ENCODE measurements at regions not wholly inside any gene's neighbourhood (a gene's known extent, or its start where the extent isn't known, plus 50 kb on each side); places are given as distances from the start of the nearest gene placed in this dataset.
"Not testable (repeated sequence)": the region's sequence is repeated elsewhere in the genome, so short reads cannot be mapped to it uniquely, and the experiment has no call there.

DNA sequence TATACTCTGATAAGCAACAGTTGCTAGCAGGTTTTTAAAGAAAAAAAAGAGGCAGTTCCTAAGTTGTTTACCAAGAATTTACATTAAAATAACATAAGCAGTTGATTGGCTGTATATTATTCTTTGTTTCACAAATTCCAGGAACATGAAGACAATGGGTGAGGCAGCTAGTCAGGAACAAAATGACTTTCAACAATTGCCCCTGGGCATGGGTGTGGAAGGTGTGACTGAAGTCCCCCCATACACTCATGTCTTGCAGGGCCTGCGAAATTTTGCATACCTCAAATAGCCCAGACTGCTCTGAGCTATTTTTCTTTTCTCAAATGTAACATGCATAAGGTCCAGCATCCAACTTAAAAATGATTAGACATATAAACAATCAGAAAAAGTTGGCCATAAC, 267.2 kb upstream of the DIO3 start:
- no peak for DNase-seq

GRCh38 chr14:101299781-101300180, 261.5 kb upstream of the DIO3 start:
- not testable (repeated sequence) for DNase-seq

- no peak for DNase-seq
Observed at GRCh38 chr14:101301011-101301410, 260.3 kb upstream of the DIO3 start.

- DNase-seq, result not testable (repeated sequence)
Observed at GRCh38 chr14:101307162-101307561, 254.1 kb upstream of the DIO3 start.

GRCh38 chr14:101311186-101311585, 250.1 kb upstream of the DIO3 start:
- DNase-seq, result not testable (repeated sequence)

DNA sequence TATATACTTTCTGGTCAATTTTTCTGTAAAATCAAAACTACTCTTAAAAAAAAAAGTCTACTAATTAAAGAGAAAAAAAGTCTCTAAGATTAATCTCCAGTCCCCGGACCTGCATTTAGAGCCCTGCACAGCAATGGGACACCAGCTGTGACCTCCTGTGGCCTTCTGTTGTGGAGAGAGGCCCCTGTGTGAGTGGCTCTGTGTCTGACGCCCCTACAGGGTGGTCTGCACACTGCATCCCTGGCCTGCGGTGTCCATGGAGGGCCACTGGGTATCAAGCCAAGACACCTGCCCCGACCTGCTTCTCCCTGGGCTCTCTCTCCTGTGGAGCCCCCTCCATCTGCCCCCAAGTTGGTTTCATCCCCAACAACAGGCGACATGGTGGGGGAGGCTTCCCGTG, 248.0 kb upstream of the DIO3 start:
- no peak for DNase-seq

DNA sequence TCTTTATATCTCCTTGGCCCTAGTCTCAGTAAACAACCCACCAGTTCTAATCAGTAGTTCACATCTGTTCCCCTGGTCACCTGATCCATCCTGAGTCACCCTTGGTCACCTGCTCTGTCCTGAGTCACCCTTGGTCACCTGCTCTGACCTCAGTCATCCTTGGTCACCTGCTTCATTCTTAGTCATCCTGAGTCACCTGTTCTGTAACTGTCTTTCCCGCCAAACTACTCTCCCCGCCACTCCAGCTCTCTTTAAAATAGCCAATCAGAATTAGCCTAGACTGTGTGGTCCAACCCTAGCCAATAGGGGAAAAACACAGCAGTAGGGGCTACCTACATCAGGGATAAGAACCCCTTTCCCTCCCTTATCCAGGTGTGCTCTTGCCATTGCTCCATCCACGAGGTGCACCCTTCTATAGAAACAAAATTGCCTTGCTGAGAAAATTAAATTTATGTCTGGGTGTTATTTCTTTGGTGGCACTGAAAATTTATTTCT, 245.4 kb upstream of the DIO3 start:
- DNase-seq, result no peak

- DNase-seq, result no peak
Observed at GRCh38 chr14:101318271-101318670, 243.0 kb upstream of the DIO3 start.

GRCh38 chr14:101320396-101320795, 240.9 kb upstream of the DIO3 start:
- no peak for DNase-seq

GRCh38 chr14:101322223-101322622, 239.1 kb upstream of the DIO3 start:
- no peak for DNase-seq

DNA sequence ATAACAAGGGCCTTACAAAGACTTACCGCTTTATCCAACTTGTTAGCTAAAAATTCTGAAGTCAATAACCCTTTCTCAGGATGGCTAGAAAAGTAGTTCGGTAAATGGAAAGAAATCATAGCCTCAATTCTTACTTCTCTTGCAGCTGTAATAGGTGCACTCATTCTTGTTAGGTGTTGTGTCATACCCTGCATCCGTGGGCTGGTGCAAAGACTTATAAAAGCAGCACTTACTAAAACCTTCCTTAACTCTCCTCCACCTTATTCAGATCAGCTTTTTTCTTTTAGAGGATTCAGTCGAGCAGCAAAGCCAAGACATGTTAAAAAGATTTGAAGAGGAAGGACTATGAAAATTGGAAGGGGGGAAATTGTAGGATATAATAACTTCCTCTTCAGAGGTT, 238.2 kb upstream of the DIO3 start:
- DNase-seq, result no peak

- DNase-seq, result not testable (repeated sequence)
Observed at GRCh38 chr14:101323614-101324235, 237.6 kb upstream of the DIO3 start.

- no peak for DNase-seq
Observed at GRCh38 chr14:101325319-101325718, 236.0 kb upstream of the DIO3 start.

- DNase-seq, result no peak
Observed at GRCh38 chr14:101328412-101329028, 232.8 kb upstream of the DIO3 start.

- no peak for DNase-seq
Observed at GRCh38 chr14:101330416-101331140, 230.7 kb upstream of the DIO3 start.

GRCh38 chr14:101331141-101331525, 230.2 kb upstream of the DIO3 start:
- no peak for DNase-seq

DNA sequence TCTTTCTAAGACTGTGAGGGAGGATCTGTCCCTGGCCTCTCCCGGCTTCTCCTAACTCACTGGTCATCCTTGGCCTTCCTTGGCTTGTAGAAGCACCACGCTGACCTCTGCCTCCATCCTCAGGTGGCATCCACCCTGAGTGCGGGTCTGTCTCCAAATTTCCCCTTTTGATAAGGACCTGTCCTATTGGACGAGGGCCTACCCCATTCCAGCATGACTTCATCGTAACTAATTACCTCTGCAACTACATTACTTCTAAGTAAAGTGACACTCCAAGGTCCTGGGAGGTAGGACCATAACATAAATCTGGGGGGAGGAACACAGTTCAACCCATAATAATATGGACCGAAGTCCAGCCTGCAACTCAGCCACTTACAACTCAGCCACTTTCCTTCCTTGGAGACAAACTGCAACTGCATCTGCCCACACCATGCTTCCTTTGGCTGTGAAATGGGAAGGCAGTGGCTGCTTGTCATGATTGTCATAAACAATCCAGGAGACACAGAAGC, 229.6 kb upstream of the DIO3 start:
- no peak for DNase-seq

- DNase-seq, result no peak
Observed at GRCh38 chr14:101332281-101332680, 229.0 kb upstream of the DIO3 start.

GRCh38 chr14:101333335-101334280, 227.7 kb upstream of the DIO3 start:
- no peak for DNase-seq

GRCh38 chr14:101334656-101335055, 226.6 kb upstream of the DIO3 start:
- no peak for DNase-seq

- no peak for DNase-seq
Observed at GRCh38 chr14:101335061-101335661, 226.1 kb upstream of the DIO3 start.

- DNase-seq, result no peak
Observed at GRCh38 chr14:101336183-101336582, 225.1 kb upstream of the DIO3 start.
